ENCODE measurements at regions not wholly inside any gene's neighbourhood (a gene's known extent, or its start where the extent isn't known, plus 50 kb on each side); places are given as distances from the start of the nearest gene placed in this dataset.

GRCh38 chrX:87895421-87895820 is 377.8 kb downstream of the KLHL4 start:
- no peak overlapping the region for H3K4me3 ChIP-seq (ENCODE audit: low read depth in 1 of 3, low read length in 3 of 3)
- 47 to 70% (median 68%) methylated on average over 2 of the region's 2 CpGs for WGBS, 3 donors
- H3K4me1 ChIP-seq (ENCODE audit: control insufficient read depth in 3 of 3, insufficient read depth in 2 of 3, low read depth in 1 of 3, low read length in 2 of 3) = no peaks in the 10 kb centered on the region
- no peaks in the 10 kb centered on the region for H3K36me3 ChIP-seq (ENCODE audit: control insufficient read depth in 3 of 3, insufficient read depth in 2 of 3, low read depth in 1 of 3, low read length in 3 of 3)
- DNase-seq (no peak), FAIRE-seq (no peak)
- H3K27ac ChIP-seq (ENCODE audit: low read depth in 1 of 3, low read length in 2 of 3) = no peak overlapping the region
- no peaks in the 10 kb centered on the region for H3K9me3 ChIP-seq (ENCODE audit: control insufficient read depth in 2 of 2, insufficient read depth in 1 of 2, low read depth in 1 of 2, low read length in 1 of 2)
- no peaks in the 10 kb centered on the region for H3K27me3 ChIP-seq (ENCODE audit: control insufficient read depth in 3 of 3, insufficient read depth in 3 of 3, low read length in 3 of 3)

- DNase-seq (no peak), FAIRE-seq (no peak)
- Histone ChIP-seq H3K4me1 (ENCODE audit: control insufficient read depth in 3 of 3, insufficient read depth in 2 of 3, low read depth in 1 of 3, low read length in 2 of 3) (no peaks in the 10 kb centered on the region), H3K27ac (ENCODE audit: low read depth in 1 of 3, low read length in 2 of 3) (no peak overlapping the region), H3K9me3 (ENCODE audit: control insufficient read depth in 2 of 2, insufficient read depth in 1 of 2, low read depth in 1 of 2, low read length in 1 of 2) (no peaks in the 10 kb centered on the region), H3K27me3 (ENCODE audit: control insufficient read depth in 3 of 3, insufficient read depth in 3 of 3, low read length in 3 of 3) (no peaks in the 10 kb centered on the region), H3K36me3 (ENCODE audit: control insufficient read depth in 3 of 3, insufficient read depth in 2 of 3, low read depth in 1 of 3, low read length in 3 of 3) (no peaks in the 10 kb centered on the region), H3K4me3 (ENCODE audit: low read depth in 1 of 3, low read length in 3 of 3) (no peak overlapping the region)
- 48 to 60% (median 49%) methylated on average over 1 of the region's 1 CpG for WGBS, 3 donors
Observed at GRCh38 chrX:87896057-87896456, 378.5 kb downstream of the KLHL4 start.

GRCh38 chrX:87900320-87900908 is 382.8 kb downstream of the KLHL4 start:
- FAIRE-seq (no peak), DNase-seq (no peak)
- WGBS, 3 donors = 54 to 83% (median 61%) methylated on average over 8 of the region's 8 CpGs
- no peaks in the 10 kb centered on the region for H3K9me3 ChIP-seq (ENCODE audit: control insufficient read depth in 2 of 2, insufficient read depth in 1 of 2, low read depth in 1 of 2, low read length in 1 of 2)
- no peak overlapping the region for H3K27ac ChIP-seq (ENCODE audit: low read depth in 1 of 3, low read length in 2 of 3)
- H3K36me3 ChIP-seq (ENCODE audit: control insufficient read depth in 3 of 3, insufficient read depth in 2 of 3, low read depth in 1 of 3, low read length in 3 of 3) = no peaks in the 10 kb centered on the region
- H3K27me3 ChIP-seq (ENCODE audit: control insufficient read depth in 3 of 3, insufficient read depth in 3 of 3, low read length in 3 of 3) = no peaks in the 10 kb centered on the region
- H3K4me1 ChIP-seq (ENCODE audit: control insufficient read depth in 3 of 3, insufficient read depth in 2 of 3, low read depth in 1 of 3, low read length in 2 of 3) = no peaks in the 10 kb centered on the region
- no peak overlapping the region for H3K4me3 ChIP-seq (ENCODE audit: low read depth in 1 of 3, low read length in 3 of 3)

GRCh38 chrX:87901060-87901459 is 383.5 kb downstream of the KLHL4 start:
- H3K27ac ChIP-seq (ENCODE audit: low read depth in 1 of 3, low read length in 2 of 3) = no peak overlapping the region
- H3K9me3 ChIP-seq (ENCODE audit: control insufficient read depth in 2 of 2, insufficient read depth in 1 of 2, low read depth in 1 of 2, low read length in 1 of 2) = no peaks in the 10 kb centered on the region
- no peaks in the 10 kb centered on the region for H3K36me3 ChIP-seq (ENCODE audit: control insufficient read depth in 3 of 3, insufficient read depth in 2 of 3, low read depth in 1 of 3, low read length in 3 of 3)
- FAIRE-seq (no peak), DNase-seq (no peak)
- no peaks in the 10 kb centered on the region for H3K27me3 ChIP-seq (ENCODE audit: control insufficient read depth in 3 of 3, insufficient read depth in 3 of 3, low read length in 3 of 3)
- 24 to 60% (median 32%) methylated on average over 3 of the region's 3 CpGs for WGBS, 3 donors
- no peaks in the 10 kb centered on the region for H3K4me1 ChIP-seq (ENCODE audit: control insufficient read depth in 3 of 3, insufficient read depth in 2 of 3, low read depth in 1 of 3, low read length in 2 of 3)
- no peak overlapping the region for H3K4me3 ChIP-seq (ENCODE audit: low read depth in 1 of 3, low read length in 3 of 3)

- Histone ChIP-seq H3K4me1 (ENCODE audit: control insufficient read depth in 3 of 3, insufficient read depth in 2 of 3, low read depth in 1 of 3, low read length in 2 of 3) (no peaks in the 10 kb centered on the region), H3K27ac (ENCODE audit: low read depth in 1 of 3, low read length in 2 of 3) (no peak overlapping the region), H3K9me3 (ENCODE audit: control insufficient read depth in 2 of 2, insufficient read depth in 1 of 2, low read depth in 1 of 2, low read length in 1 of 2) (no peaks in the 10 kb centered on the region), H3K4me3 (ENCODE audit: low read depth in 1 of 3, low read length in 3 of 3) (no peak overlapping the region), H3K27me3 (ENCODE audit: control insufficient read depth in 3 of 3, insufficient read depth in 3 of 3, low read length in 3 of 3) (no peaks in the 10 kb centered on the region), H3K36me3 (ENCODE audit: control insufficient read depth in 3 of 3, insufficient read depth in 2 of 3, low read depth in 1 of 3, low read length in 3 of 3) (no peaks in the 10 kb centered on the region)
- FAIRE-seq = no peak
- 77 to 86% (median 83%) methylated on average over 5 of the region's 5 CpGs for WGBS, 3 donors
- DNase-seq = no peak
Observed at GRCh38 chrX:87914726-87915125, 397.1 kb downstream of the KLHL4 start.

- FAIRE-seq = no peak
- DNase-seq = no peak
- WGBS, 3 donors = 76 to 80% (median 79%) methylated on average over 3 of the region's 3 CpGs
- Histone ChIP-seq H3K36me3 (ENCODE audit: control insufficient read depth in 3 of 3, insufficient read depth in 2 of 3, low read depth in 1 of 3, low read length in 3 of 3) (no peaks in the 10 kb centered on the region), H3K27me3 (ENCODE audit: control insufficient read depth in 3 of 3, insufficient read depth in 3 of 3, low read length in 3 of 3) (no peaks in the 10 kb centered on the region), H3K9me3 (ENCODE audit: control insufficient read depth in 2 of 2, insufficient read depth in 1 of 2, low read depth in 1 of 2, low read length in 1 of 2) (no peaks in the 10 kb centered on the region), H3K4me3 (ENCODE audit: low read depth in 1 of 3, low read length in 3 of 3) (no peak overlapping the region), H3K4me1 (ENCODE audit: control insufficient read depth in 3 of 3, insufficient read depth in 2 of 3, low read depth in 1 of 3, low read length in 2 of 3) (no peaks in the 10 kb centered on the region), H3K27ac (ENCODE audit: low read depth in 1 of 3, low read length in 2 of 3) (no peak overlapping the region)
Observed at GRCh38 chrX:87924619-87925018, 407.0 kb downstream of the KLHL4 start.

- Histone ChIP-seq H3K4me3 (ENCODE audit: low read depth in 1 of 3, low read length in 3 of 3) (no peak overlapping the region), H3K27me3 (ENCODE audit: control insufficient read depth in 3 of 3, insufficient read depth in 3 of 3, low read length in 3 of 3) (no peaks in the 10 kb centered on the region), H3K9me3 (ENCODE audit: control insufficient read depth in 2 of 2, insufficient read depth in 1 of 2, low read depth in 1 of 2, low read length in 1 of 2) (peaks cover 0 to 2% of the 10 kb centered on the region in 2 donors), H3K27ac (ENCODE audit: low read depth in 1 of 3, low read length in 2 of 3) (no peak overlapping the region), H3K4me1 (ENCODE audit: control insufficient read depth in 3 of 3, insufficient read depth in 2 of 3, low read depth in 1 of 3, low read length in 2 of 3) (no peaks in the 10 kb centered on the region), H3K36me3 (ENCODE audit: control insufficient read depth in 3 of 3, insufficient read depth in 2 of 3, low read depth in 1 of 3, low read length in 3 of 3) (no peaks in the 10 kb centered on the region)
- whole genome bisulfite sequencing, 3 donors = 46 to 62% (median 50%) methylated on average over 7 of the region's 7 CpGs
- DNase-seq (peak in 1 of 2 donors; percentile 0), FAIRE-seq (no peak)
Observed at GRCh38 chrX:87941841-87942240, 424.2 kb downstream of the KLHL4 start.

GRCh38 chrX:87961471-87961870 is 443.9 kb downstream of the KLHL4 start:
- H3K27me3 ChIP-seq (ENCODE audit: control insufficient read depth in 3 of 3, insufficient read depth in 3 of 3, low read length in 3 of 3) = no peaks in the 10 kb centered on the region
- FAIRE-seq (no peak), DNase-seq (peak in 1 of 2 donors; percentile 12)
- 30 to 65% (median 39%) methylated on average over 4 of the region's 4 CpGs for WGBS, 3 donors
- no peak overlapping the region for H3K4me3 ChIP-seq (ENCODE audit: low read depth in 1 of 3, low read length in 3 of 3)
- H3K36me3 ChIP-seq (ENCODE audit: control insufficient read depth in 3 of 3, insufficient read depth in 2 of 3, low read depth in 1 of 3, low read length in 3 of 3) = no peaks in the 10 kb centered on the region
- no peaks in the 10 kb centered on the region for H3K4me1 ChIP-seq (ENCODE audit: control insufficient read depth in 3 of 3, insufficient read depth in 2 of 3, low read depth in 1 of 3, low read length in 2 of 3)
- H3K27ac ChIP-seq (ENCODE audit: low read depth in 1 of 3, low read length in 2 of 3) = no peak overlapping the region
- H3K9me3 ChIP-seq (ENCODE audit: control insufficient read depth in 2 of 2, insufficient read depth in 1 of 2, low read depth in 1 of 2, low read length in 1 of 2) = no peaks in the 10 kb centered on the region

GRCh38 chrX:87968118-87968517 is 450.5 kb downstream of the KLHL4 start:
- no peaks in the 10 kb centered on the region for H3K27me3 ChIP-seq (ENCODE audit: control insufficient read depth in 3 of 3, insufficient read depth in 3 of 3, low read length in 3 of 3)
- DNase-seq = no peak
- H3K4me3 ChIP-seq (ENCODE audit: low read depth in 1 of 3, low read length in 3 of 3) = no peak overlapping the region
- no peaks in the 10 kb centered on the region for H3K9me3 ChIP-seq (ENCODE audit: control insufficient read depth in 2 of 2, insufficient read depth in 1 of 2, low read depth in 1 of 2, low read length in 1 of 2)
- no peaks in the 10 kb centered on the region for H3K36me3 ChIP-seq (ENCODE audit: control insufficient read depth in 3 of 3, insufficient read depth in 2 of 3, low read depth in 1 of 3, low read length in 3 of 3)
- no peak for FAIRE-seq
- 89 to 94% (median 91%) methylated on average over 2 of the region's 2 CpGs for WGBS, 3 donors
- no peak overlapping the region for H3K27ac ChIP-seq (ENCODE audit: low read depth in 1 of 3, low read length in 2 of 3)
- H3K4me1 ChIP-seq (ENCODE audit: control insufficient read depth in 3 of 3, insufficient read depth in 2 of 3, low read depth in 1 of 3, low read length in 2 of 3) = no peaks in the 10 kb centered on the region
